ENCODE measurements at regions not wholly inside any gene's neighbourhood (a gene's known extent, or its start where the extent isn't known, plus 50 kb on each side); places are given as distances from the start of the nearest gene placed in this dataset.

GRCh38 chr1:22388671-22389450 lies 62.8 kb upstream of the ZBTB40 start:
- no peaks in the 10 kb centered on the region for H4K20me1 ChIP-seq (ENCODE audit: insufficient read depth, low read length)
- H2AFZ ChIP-seq (ENCODE audit: low read depth, low read length), result no peak overlapping the region
- no peak overlapping the region for H3K4me2 ChIP-seq (ENCODE audit: low read length)
- no peak overlapping the region for H3K4me3 Mint-ChIP-seq (ENCODE audit: unreplicated experiment)
- H3K9me3 Mint-ChIP-seq (ENCODE audit: unreplicated experiment), result peaks cover 3% of the 10 kb centered on the region
- no peaks in the 10 kb centered on the region for H3K9me3 ChIP-seq (ENCODE audit: insufficient read depth, low read depth, low read length)
- TF ChIP-seq CTCF (IDR thresholded peaks at IDR 0.05; ENCODE audit: insufficient read depth, low read depth, low read length) (no peak), EZH2 (IDR thresholded peaks at IDR 0.05; ENCODE audit: insufficient read depth, low read length) (no peak)
- no peaks in the 10 kb centered on the region for H3K4me1 ChIP-seq (ENCODE audit: insufficient read depth, low read length)
- H3K27me3 Mint-ChIP-seq (ENCODE audit: low read depth, unreplicated experiment), result peaks cover 35% of the 10 kb centered on the region
- peaks cover 16% of the 10 kb centered on the region for H3K4me1 Mint-ChIP-seq (ENCODE audit: low read depth, unreplicated experiment)
- H3K9ac ChIP-seq (ENCODE audit: low read length), result no peak overlapping the region
- no peak for DNase-seq (ENCODE audit: low read depth)
- H3K36me3 Mint-ChIP-seq (ENCODE audit: low read depth, unreplicated experiment), result no peaks in the 10 kb centered on the region
- H3K27ac ChIP-seq (ENCODE audit: low read depth, low read length), result no peak overlapping the region
- H3K36me3 ChIP-seq (ENCODE audit: insufficient read depth, low read length), result no peaks in the 10 kb centered on the region
- no peak overlapping the region for H3K4me3 ChIP-seq (ENCODE audit: insufficient read depth, low read depth, low read length)
- peaks cover 32% of the 10 kb centered on the region for H3K27me3 ChIP-seq (ENCODE audit: insufficient read depth, low read length)
- H3K79me2 ChIP-seq (ENCODE audit: insufficient read depth, low read length), result no peaks in the 10 kb centered on the region
- FAIRE-seq, result peak; percentile 65
- peak overlapping the region; percentile 45 for H3K27ac Mint-ChIP-seq (ENCODE audit: unreplicated experiment)

- no peaks in the 10 kb centered on the region for H3K79me2 ChIP-seq (ENCODE audit: insufficient read depth, low read length)
- H3K9me3 Mint-ChIP-seq (ENCODE audit: unreplicated experiment), result no peaks in the 10 kb centered on the region
- FAIRE-seq (no peak), DNase-seq (ENCODE audit: low read depth) (no peak)
- H3K4me3 ChIP-seq (ENCODE audit: insufficient read depth, low read depth, low read length), result no peak overlapping the region
- peaks cover 46% of the 10 kb centered on the region for H3K27me3 ChIP-seq (ENCODE audit: insufficient read depth, low read length)
- TF ChIP-seq EZH2 (IDR thresholded peaks at IDR 0.05; ENCODE audit: insufficient read depth, low read length) (no peak), CTCF (IDR thresholded peaks at IDR 0.05; ENCODE audit: insufficient read depth, low read depth, low read length) (no peak)
- H3K36me3 Mint-ChIP-seq (ENCODE audit: low read depth, unreplicated experiment), result no peaks in the 10 kb centered on the region
- no peaks in the 10 kb centered on the region for H3K4me1 ChIP-seq (ENCODE audit: insufficient read depth, low read length)
- no peak overlapping the region for H2AFZ ChIP-seq (ENCODE audit: low read depth, low read length)
- H3K4me1 Mint-ChIP-seq (ENCODE audit: low read depth, unreplicated experiment), result peaks cover 5% of the 10 kb centered on the region
- no peak overlapping the region for H3K27ac ChIP-seq (ENCODE audit: low read depth, low read length)
- peaks cover 64% of the 10 kb centered on the region for H3K27me3 Mint-ChIP-seq (ENCODE audit: low read depth, unreplicated experiment)
- no peak overlapping the region for H3K4me2 ChIP-seq (ENCODE audit: low read length)
- no peaks in the 10 kb centered on the region for H3K36me3 ChIP-seq (ENCODE audit: insufficient read depth, low read length)
- H3K27ac Mint-ChIP-seq (ENCODE audit: unreplicated experiment), result no peak overlapping the region
- H4K20me1 ChIP-seq (ENCODE audit: insufficient read depth, low read length), result no peaks in the 10 kb centered on the region
- H3K9me3 ChIP-seq (ENCODE audit: insufficient read depth, low read depth, low read length), result no peaks in the 10 kb centered on the region
- no peak overlapping the region for H3K9ac ChIP-seq (ENCODE audit: low read length)
- H3K4me3 Mint-ChIP-seq (ENCODE audit: unreplicated experiment), result no peak overlapping the region
Measured at GRCh38 chr1:22393587-22393986, 58.1 kb upstream of the ZBTB40 start.
